ENCODE measurements at regions not wholly inside any gene's neighbourhood (a gene's known extent, or its start where the extent isn't known, plus 50 kb on each side); places are given as distances from the start of the nearest gene placed in this dataset.
"Not testable (repeated sequence)": the region's sequence is repeated elsewhere in the genome, so short reads cannot be mapped to it uniquely, and the experiment has no call there.

DNA sequence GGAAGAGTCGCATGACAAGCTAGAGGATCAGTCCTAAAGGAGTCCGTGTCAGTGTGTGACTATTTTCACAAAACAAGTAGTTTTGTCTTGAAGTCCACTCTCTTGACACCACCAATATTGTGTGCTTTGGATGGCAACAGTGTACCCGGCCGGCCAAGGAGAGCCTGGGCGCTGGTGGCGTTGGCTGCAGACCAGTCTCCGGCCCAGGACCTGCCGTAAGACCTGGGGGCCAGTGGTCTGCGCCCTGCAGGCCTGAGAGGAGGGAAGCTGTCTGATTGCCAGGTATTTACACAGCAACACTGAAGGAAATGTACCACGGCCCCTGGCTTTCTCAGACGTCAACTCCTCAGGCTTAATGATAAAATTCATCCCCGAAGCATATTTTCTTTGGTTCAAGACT is 472.4 kb upstream of the SALL3 start:
- Histone ChIP-seq H3K4me3 (ENCODE audit: control insufficient read depth in 2 of 3, extremely low read depth in 1 of 3, insufficient read depth in 2 of 3, low read depth in 1 of 3, low read length in 3 of 3) (no peak overlapping the region), H3K79me2 (ENCODE audit: control insufficient read depth, insufficient read depth, low read length) (no peaks in the 10 kb centered on the region), H3K36me3 (ENCODE audit: control insufficient read depth in 2 of 2, extremely low read depth in 1 of 2, insufficient read depth in 2 of 2, low read length in 2 of 2) (no peaks in the 10 kb centered on the region), H3K9ac (ENCODE audit: control insufficient read depth, extremely low read depth, insufficient read depth, low read length) (no peak overlapping the region), H2AFZ (ENCODE audit: control insufficient read depth, low read length) (no peak overlapping the region), H3K27me3 (ENCODE audit: control insufficient read depth, extremely low read depth, insufficient read depth, low read length) (no peaks in the 10 kb centered on the region), H3K4me2 (ENCODE audit: control insufficient read depth, extremely low read depth, insufficient read depth, low read depth, low read length) (no peak overlapping the region), H3K9me1 (ENCODE audit: control insufficient read depth, extremely low read depth, insufficient read depth, low read length) (no peaks in the 10 kb centered on the region), H4K20me1 (ENCODE audit: control insufficient read depth, extremely low read depth, insufficient read depth, low read length) (no peaks in the 10 kb centered on the region), H3K27ac (ENCODE audit: control insufficient read depth, insufficient read depth, low read length) (no peak overlapping the region), H3K9me3 (ENCODE audit: control insufficient read depth, low read depth, low read length) (peaks cover 24% of the 10 kb centered on the region), H3K4me1 (ENCODE audit: control insufficient read depth, extremely low read depth, insufficient read depth, low read length) (no peaks in the 10 kb centered on the region)
- no peak for TF ChIP-seq EZH2 (IDR thresholded peaks at IDR 0.05; ENCODE audit: low read length)
- TF ChIP-seq, protein P1, sequence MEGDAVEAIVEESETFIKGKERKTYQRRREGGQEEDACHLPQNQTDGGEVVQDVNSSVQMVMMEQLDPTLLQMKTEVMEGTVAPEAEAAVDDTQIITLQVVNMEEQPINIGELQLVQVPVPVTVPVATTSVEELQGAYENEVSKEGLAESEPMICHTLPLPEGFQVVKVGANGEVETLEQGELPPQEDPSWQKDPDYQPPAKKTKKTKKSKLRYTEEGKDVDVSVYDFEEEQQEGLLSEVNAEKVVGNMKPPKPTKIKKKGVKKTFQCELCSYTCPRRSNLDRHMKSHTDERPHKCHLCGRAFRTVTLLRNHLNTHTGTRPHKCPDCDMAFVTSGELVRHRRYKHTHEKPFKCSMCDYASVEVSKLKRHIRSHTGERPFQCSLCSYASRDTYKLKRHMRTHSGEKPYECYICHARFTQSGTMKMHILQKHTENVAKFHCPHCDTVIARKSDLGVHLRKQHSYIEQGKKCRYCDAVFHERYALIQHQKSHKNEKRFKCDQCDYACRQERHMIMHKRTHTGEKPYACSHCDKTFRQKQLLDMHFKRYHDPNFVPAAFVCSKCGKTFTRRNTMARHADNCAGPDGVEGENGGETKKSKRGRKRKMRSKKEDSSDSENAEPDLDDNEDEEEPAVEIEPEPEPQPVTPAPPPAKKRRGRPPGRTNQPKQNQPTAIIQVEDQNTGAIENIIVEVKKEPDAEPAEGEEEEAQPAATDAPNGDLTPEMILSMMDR (optimal IDR thresholded peaks at IDR 0.05 in 1 of 3, IDR thresholded peaks at IDR 0.05 in 1 of 3, conservative IDR thresholded peaks at IDR 0.05 in 1 of 3; ENCODE audit: extremely low read depth in 1 of 3, insufficient read depth in 2 of 3, low read length in 3 of 3): no peak
- FAIRE-seq (no peak), DNase-seq (ENCODE audit: low read depth, low spot score) (no peak)
- dilution Hi-C loops (cut with MboI; ENCODE audit: extremely low pct_ligation_motif_present, low sequenced_read_pairs): no loop called here

DNA sequence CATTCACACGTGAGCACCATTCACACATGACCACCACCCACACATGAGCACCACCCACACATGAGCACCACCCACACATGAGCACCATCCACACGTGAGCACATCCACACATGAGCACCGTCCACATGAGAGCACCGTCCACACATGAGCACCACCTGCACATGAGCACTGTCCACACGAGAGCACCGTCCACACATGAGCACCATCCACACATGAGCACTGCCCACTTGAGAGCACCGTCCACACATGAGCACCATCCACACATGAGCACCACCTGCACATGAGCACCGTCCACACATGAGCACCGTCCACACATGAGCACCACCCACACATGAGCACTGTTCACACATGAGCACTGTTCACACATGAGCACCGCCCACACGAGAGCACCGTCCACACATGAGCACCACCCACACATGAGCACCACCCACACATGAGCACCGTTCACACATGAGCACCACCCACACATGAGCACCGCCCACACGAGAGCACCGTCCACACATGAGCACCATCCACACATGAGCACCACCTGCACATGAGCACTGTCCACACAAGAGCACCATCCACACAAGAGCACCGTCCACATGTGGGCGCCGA is 471.3 kb upstream of the SALL3 start:
- H3K9ac ChIP-seq (ENCODE audit: control insufficient read depth, extremely low read depth, insufficient read depth, low read length); H3K4me2 ChIP-seq (ENCODE audit: control insufficient read depth, extremely low read depth, insufficient read depth, low read depth, low read length); H4K20me1 ChIP-seq (ENCODE audit: control insufficient read depth, extremely low read depth, insufficient read depth, low read length); FAIRE-seq; H3K9me1 ChIP-seq (ENCODE audit: control insufficient read depth, extremely low read depth, insufficient read depth, low read length); H3K27me3 ChIP-seq (ENCODE audit: control insufficient read depth, extremely low read depth, insufficient read depth, low read length); H3K79me2 ChIP-seq (ENCODE audit: control insufficient read depth, insufficient read depth, low read length); dilution Hi-C loops (cut with MboI; ENCODE audit: extremely low pct_ligation_motif_present, low sequenced_read_pairs); H3K27ac ChIP-seq (ENCODE audit: control insufficient read depth, insufficient read depth, low read length); H2AFZ ChIP-seq (ENCODE audit: control insufficient read depth, low read length); DNase-seq (ENCODE audit: low read depth, low spot score); H3K4me3 ChIP-seq (ENCODE audit: control insufficient read depth in 2 of 3, extremely low read depth in 1 of 3, insufficient read depth in 2 of 3, low read depth in 1 of 3, low read length in 3 of 3); H3K36me3 ChIP-seq (ENCODE audit: control insufficient read depth in 2 of 2, extremely low read depth in 1 of 2, insufficient read depth in 2 of 2, low read length in 2 of 2); H3K4me1 ChIP-seq (ENCODE audit: control insufficient read depth, extremely low read depth, insufficient read depth, low read length): not testable (repeated sequence)
- H3K9me3 ChIP-seq (ENCODE audit: control insufficient read depth, low read depth, low read length): peaks cover 22% of the 10 kb centered on the region

DNA sequence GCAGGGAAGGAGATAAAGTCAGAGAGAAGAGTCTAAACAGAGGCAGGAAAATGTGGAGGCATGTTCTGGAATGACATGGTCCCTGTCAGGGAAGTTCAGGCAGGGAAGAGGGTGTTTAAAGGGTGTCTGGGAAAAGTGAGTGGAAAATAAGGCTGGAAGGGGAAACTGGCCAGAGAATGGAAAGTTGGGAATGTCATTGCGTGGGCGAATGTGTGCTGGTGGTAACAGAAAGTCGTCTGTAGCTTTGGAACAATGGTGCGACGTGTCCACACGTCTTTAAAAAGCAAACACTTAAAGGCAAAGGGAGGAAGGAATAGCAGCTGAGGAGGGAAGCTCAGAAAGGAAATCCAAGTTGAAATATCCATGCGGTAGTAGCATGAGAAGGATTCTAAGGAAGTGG is 469.5 kb upstream of the SALL3 start:
- H2AFZ ChIP-seq (ENCODE audit: control insufficient read depth, low read length): no peak overlapping the region

More for the DNA sequence above, 469.5 kb upstream of the SALL3 start:
- no peaks in the 10 kb centered on the region for H3K36me3 ChIP-seq (ENCODE audit: control insufficient read depth in 2 of 2, extremely low read depth in 1 of 2, insufficient read depth in 2 of 2, low read length in 2 of 2)
- TF ChIP-seq, protein P1 (optimal IDR thresholded peaks at IDR 0.05 in 1 of 3, IDR thresholded peaks at IDR 0.05 in 1 of 3, conservative IDR thresholded peaks at IDR 0.05 in 1 of 3; ENCODE audit: extremely low read depth in 1 of 3, insufficient read depth in 2 of 3, low read length in 3 of 3): no peak
- no peak for TF ChIP-seq EZH2 (IDR thresholded peaks at IDR 0.05; ENCODE audit: low read length)
- no peak for DNase-seq (ENCODE audit: low read depth, low spot score)
- dilution Hi-C loops (cut with MboI; ENCODE audit: extremely low pct_ligation_motif_present, low sequenced_read_pairs): no loop called here
- H3K4me2 ChIP-seq (ENCODE audit: control insufficient read depth, extremely low read depth, insufficient read depth, low read depth, low read length): no peak overlapping the region
- FAIRE-seq: no peak
- H3K79me2 ChIP-seq (ENCODE audit: control insufficient read depth, insufficient read depth, low read length): no peaks in the 10 kb centered on the region
- no peak overlapping the region for H3K9ac ChIP-seq (ENCODE audit: control insufficient read depth, extremely low read depth, insufficient read depth, low read length)
- H3K9me1 ChIP-seq (ENCODE audit: control insufficient read depth, extremely low read depth, insufficient read depth, low read length): no peaks in the 10 kb centered on the region
- peaks cover 17% of the 10 kb centered on the region for H3K9me3 ChIP-seq (ENCODE audit: control insufficient read depth, low read depth, low read length)
- no peak overlapping the region for H3K4me3 ChIP-seq (ENCODE audit: control insufficient read depth in 2 of 3, extremely low read depth in 1 of 3, insufficient read depth in 2 of 3, low read depth in 1 of 3, low read length in 3 of 3)
- no peaks in the 10 kb centered on the region for H3K27me3 ChIP-seq (ENCODE audit: control insufficient read depth, extremely low read depth, insufficient read depth, low read length)
- no peaks in the 10 kb centered on the region for H4K20me1 ChIP-seq (ENCODE audit: control insufficient read depth, extremely low read depth, insufficient read depth, low read length)
- no peak overlapping the region for H3K27ac ChIP-seq (ENCODE audit: control insufficient read depth, insufficient read depth, low read length)
- H3K4me1 ChIP-seq (ENCODE audit: control insufficient read depth, extremely low read depth, insufficient read depth, low read length): no peaks in the 10 kb centered on the region

Data from keratinocyte (primary cell).